ENCODE measurements at regions not wholly inside any gene's neighbourhood (a gene's known extent, or its start where the extent isn't known, plus 50 kb on each side); places are given as distances from the start of the nearest gene placed in this dataset.

DNA sequence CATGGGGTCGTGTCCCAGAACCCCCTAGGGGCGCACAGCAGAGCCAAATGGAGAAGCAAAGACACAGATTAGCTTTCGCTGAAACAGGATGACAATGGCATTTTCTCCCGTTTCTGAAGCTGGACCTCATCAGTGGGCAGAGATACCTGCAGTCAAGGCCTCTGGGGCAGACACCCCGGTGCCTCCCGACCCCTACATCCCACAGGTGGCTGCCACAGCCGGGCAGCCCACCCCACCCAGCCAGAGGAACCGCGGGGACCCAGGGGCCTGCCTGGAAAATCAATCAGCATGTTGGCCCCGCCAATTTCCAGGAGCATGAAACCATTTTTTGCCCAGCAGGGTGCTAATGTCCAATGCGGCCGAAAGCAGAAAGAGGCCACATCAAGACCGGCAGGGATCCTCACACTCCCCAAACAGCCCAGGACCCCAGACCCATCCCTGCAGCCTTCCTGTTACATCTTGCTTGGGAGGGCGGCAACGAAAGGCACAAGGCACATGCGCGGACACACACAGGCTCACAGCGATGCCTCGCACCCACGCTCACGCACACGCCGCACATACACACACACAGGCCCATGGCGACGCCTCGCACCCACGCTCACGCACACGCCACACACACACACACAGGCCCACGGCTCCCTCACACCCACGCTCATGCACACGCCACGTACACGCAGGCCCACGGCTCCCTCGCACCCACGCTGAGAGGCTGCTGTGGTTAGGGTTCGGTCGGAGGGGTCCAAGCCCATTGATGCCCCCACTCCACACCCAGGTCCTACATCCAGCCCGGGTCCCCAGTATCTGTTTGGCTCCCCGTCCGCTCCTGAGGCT is 130.6 kb upstream of the NKX1-1 start:
- Histone ChIP-seq H3K4me2 (no peak overlapping the region), H3K4me3 (no peak overlapping the region), H3K4me1 (no peaks in the 10 kb centered on the region), H3K27ac (no peak overlapping the region), H3K9me3 (no peaks in the 10 kb centered on the region)
- 84% methylated on average over 28 of the region's 42 CpGs for WGBS (ENCODE audit: missing lambda C conversion rate)
- ChIA-PET CTCF (no interaction called here), POLR2A (no interaction called here)
- ATAC-seq (no peak), FAIRE-seq (no peak), DNase-seq (ENCODE audit: low read depth in 1 of 2, low spot score in 1 of 2) (no peak)
- no peak for TF ChIP-seq NPAS2 (CRISPR knock-in tag; IDR thresholded peaks at IDR 0.05; ENCODE audit: borderline replicate concordance)
- TF ChIP-seq CBX8 (IDR thresholded peaks at IDR 0.05) = no peak
- TF ChIP-seq CHD2 (IDR thresholded peaks at IDR 0.05; ENCODE audit: low read length, partially characterized antibody) = no peak
- no peak for TF ChIP-seq SREBF2 (IDR thresholded peaks at IDR 0.05)

GRCh38 chr4:1535926-1536578 is 129.8 kb upstream of the NKX1-1 start:
- FAIRE-seq (no peak), DNase-seq (ENCODE audit: low read depth in 1 of 2, low spot score in 1 of 2) (no peak), ATAC-seq (no peak)
- H3K4me1 ChIP-seq = no peaks in the 10 kb centered on the region
- POLR2A ChIA-PET = no interaction called here
- no peak for TF ChIP-seq HEYL (CRISPR knock-in tag; IDR thresholded peaks at IDR 0.05)
- no peak overlapping the region for H3K4me2 ChIP-seq
- no peak overlapping the region for H3K4me3 ChIP-seq
- no peaks in the 10 kb centered on the region for H3K9me3 ChIP-seq
- CTCF ChIA-PET = interaction anchor here (0.6 to 7.3 kb wide), 2 partner anchors 13 to 17 kb away, joined by 3 to 34 read pairs; no protein-coding TSS in a partner anchor
- no peak overlapping the region for H3K27ac ChIP-seq
- WGBS (ENCODE audit: missing lambda C conversion rate) = 81% methylated on average over 11 of the region's 31 CpGs

- POLR2A ChIA-PET = no interaction called here
- FAIRE-seq (no peak), ATAC-seq (no peak)
Observed at GRCh38 chr4:1534876-1535526, 128.8 kb upstream of the NKX1-1 start.

GRCh38 chr4:1534095-1534872 is 128.0 kb upstream of the NKX1-1 start:
- no peak overlapping the region for H3K4me2 ChIP-seq
- ChIA-PET POLR2A (no interaction called here), CTCF (interaction anchor here (1.4 to 7.3 kb wide), 2 partner anchors 15 to 21 kb away, joined by 5 to 34 read pairs; no protein-coding TSS in a partner anchor)
- no peak; a peak in 1 of 6 replicates for ATAC-seq
- WGBS (ENCODE audit: missing lambda C conversion rate) = 68% methylated on average over 6 of the region's 18 CpGs
- H3K4me1 ChIP-seq = no peaks in the 10 kb centered on the region
- H3K27ac ChIP-seq = no peak overlapping the region
- DNase-seq (ENCODE audit: low read depth in 1 of 2, low spot score in 1 of 2) = no peak
- FAIRE-seq = no peak
- TF ChIP-seq SMC3 (IDR thresholded peaks at IDR 0.05) (no peak), CEBPB (IDR thresholded peaks at IDR 0.05) (no peak)
- TF ChIP-seq, protein P1, sequence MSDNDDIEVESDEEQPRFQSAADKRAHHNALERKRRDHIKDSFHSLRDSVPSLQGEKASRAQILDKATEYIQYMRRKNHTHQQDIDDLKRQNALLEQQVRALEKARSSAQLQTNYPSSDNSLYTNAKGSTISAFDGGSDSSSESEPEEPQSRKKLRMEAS (IDR thresholded peaks at IDR 0.05) = no peak
- H3K9me3 ChIP-seq = no peaks in the 10 kb centered on the region
- H3K4me3 ChIP-seq = no peak overlapping the region

More at GRCh38 chr4:1534876-1535526, 128.8 kb upstream of the NKX1-1 start:
- no peak for DNase-seq (ENCODE audit: low read depth in 1 of 2, low spot score in 1 of 2)
- CTCF ChIA-PET = interaction anchor here (0.6 to 7.3 kb wide), 2 partner anchors 14 to 18 kb away, joined by 3 to 34 read pairs; no protein-coding TSS in a partner anchor
- Histone ChIP-seq H3K4me2 (no peak overlapping the region), H3K9me3 (no peaks in the 10 kb centered on the region), H3K27ac (no peak overlapping the region), H3K4me1 (no peaks in the 10 kb centered on the region), H3K4me3 (no peak overlapping the region)
- 77% methylated on average over 26 of the region's 30 CpGs for WGBS (ENCODE audit: missing lambda C conversion rate)
- TF ChIP-seq E2F6 (IDR thresholded peaks at IDR 0.05; ENCODE audit: borderline replicate concordance, low read depth) (no peak), FOSL2 (IDR thresholded peaks at IDR 0.05) (no peak), FOSL2 (CRISPR knock-in tag; IDR thresholded peaks at IDR 0.05) (no peak), ESRRA (IDR thresholded peaks at IDR 0.05; ENCODE audit: borderline replicate concordance, low read length) (no peak)

All from A549 (cell line).